LNCAP (cell line): ENCODE measurements at regions not wholly inside any gene's neighbourhood (a gene's known extent, or its start where the extent isn't known, plus 50 kb on each side); places are given as distances from the start of the nearest gene placed in this dataset.

Experiments used
- TF ChIP-seq, protein P1 (sequence below): fragments of 450-650 bp; IDR thresholded peaks from 2 replicates; pipeline ENCODE4 v1.5.1; 2017; ENCODE audit warnings: mild to moderate bottlenecking

DNA sequence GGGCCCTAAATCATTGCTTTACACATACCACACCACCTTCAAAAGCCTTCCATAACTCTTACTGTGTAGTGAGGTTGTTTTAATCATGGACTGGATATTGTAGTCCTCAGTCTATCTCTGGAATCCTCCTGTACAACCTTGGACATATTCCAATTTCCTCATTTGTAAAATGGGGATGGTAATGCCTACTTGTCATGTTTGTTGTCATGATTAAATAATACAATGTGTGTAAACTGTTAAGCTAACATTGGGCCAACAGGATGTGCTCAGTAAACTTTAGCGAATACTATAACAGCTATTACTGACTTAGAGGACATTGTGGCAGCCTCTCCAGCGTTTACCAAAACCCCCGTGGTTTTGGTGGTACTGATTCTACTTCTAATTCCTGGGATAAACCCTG is 74.7 kb upstream of the PTPRM start:
- TF ChIP-seq, protein P1, sequence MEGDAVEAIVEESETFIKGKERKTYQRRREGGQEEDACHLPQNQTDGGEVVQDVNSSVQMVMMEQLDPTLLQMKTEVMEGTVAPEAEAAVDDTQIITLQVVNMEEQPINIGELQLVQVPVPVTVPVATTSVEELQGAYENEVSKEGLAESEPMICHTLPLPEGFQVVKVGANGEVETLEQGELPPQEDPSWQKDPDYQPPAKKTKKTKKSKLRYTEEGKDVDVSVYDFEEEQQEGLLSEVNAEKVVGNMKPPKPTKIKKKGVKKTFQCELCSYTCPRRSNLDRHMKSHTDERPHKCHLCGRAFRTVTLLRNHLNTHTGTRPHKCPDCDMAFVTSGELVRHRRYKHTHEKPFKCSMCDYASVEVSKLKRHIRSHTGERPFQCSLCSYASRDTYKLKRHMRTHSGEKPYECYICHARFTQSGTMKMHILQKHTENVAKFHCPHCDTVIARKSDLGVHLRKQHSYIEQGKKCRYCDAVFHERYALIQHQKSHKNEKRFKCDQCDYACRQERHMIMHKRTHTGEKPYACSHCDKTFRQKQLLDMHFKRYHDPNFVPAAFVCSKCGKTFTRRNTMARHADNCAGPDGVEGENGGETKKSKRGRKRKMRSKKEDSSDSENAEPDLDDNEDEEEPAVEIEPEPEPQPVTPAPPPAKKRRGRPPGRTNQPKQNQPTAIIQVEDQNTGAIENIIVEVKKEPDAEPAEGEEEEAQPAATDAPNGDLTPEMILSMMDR, result no peak

DNA sequence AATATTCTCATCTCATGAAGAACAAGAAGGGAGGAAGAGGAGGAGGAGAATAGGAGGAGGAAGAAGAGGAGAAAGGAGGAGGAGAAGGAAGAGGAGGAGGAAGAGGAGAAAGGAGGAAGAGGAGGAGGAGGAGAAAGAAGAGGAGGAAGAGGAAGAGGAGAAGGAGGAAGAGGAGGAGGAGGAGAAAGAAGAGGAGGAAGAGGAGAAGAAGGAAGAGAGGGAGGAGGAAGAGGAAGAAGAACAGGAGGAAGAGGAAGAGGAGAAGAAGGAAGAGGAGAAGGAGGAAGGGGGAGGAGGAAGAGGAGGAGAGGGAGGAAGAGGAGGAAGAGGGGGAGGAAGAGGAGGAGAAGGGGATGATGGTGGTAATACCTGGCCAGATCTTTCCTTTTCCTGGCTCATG is 70.0 kb upstream of the PTPRM start:
- TF ChIP-seq, protein P1, result no peak

DNA sequence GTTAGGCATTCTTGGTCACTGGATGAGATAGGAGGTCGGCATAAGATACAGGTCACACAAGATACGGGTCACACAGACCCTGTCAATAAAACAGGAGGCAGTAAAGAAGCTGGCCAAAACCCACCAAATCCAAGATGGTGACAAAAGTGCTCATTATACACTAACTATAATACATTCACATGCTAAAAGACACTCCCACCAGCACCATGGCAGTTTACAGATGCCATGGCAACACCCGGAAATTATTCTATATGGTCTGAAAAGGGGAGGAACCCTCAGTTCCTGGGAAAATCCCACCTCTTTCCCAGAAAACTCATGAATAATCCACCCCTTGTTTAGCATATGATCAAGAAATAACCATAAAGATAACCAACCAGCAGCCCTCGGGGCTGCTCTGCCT is 56.0 kb upstream of the PTPRM start:
- TF ChIP-seq, protein P1, result no peak

DNA sequence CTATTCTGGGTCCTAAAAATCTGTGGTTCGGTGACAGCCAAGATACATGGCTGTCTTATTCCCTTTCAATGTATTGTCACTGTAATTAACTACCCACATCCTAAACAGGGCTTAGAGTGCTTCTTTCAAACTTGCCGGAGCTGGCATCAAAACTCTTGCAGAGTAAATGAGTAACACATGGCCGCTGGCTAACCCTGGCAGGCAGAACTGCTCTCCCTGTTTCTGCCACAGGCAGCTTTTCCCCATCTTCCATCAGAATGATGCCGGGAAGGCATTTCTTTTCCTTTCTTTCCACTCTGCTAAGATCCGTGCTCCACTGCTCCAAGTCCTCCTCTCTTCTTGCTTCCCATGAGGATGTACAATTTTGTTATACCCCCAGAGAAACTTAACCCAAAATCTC is 54.8 kb upstream of the PTPRM start:
- TF ChIP-seq, protein P1, result no peak

DNA sequence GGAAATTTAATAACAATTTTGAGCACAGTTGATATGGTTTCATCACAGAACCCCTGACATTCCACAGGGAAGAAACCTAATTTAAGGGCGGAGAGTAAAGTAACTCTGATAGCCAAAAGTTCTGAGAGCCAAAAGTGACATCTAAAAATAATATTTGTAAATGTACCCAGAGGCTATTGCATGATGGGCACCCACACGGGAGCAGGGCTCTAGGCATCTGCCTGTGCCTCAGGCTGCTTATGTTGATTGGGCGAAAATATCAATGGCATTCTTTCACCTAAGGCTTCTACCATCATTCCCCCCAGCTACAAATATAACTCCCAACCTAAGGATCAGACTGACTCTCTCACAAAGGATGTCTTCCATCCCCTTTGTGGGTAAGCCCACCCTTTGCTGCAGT is 54.1 kb upstream of the PTPRM start:
- TF ChIP-seq, protein P1, result no peak

DNA sequence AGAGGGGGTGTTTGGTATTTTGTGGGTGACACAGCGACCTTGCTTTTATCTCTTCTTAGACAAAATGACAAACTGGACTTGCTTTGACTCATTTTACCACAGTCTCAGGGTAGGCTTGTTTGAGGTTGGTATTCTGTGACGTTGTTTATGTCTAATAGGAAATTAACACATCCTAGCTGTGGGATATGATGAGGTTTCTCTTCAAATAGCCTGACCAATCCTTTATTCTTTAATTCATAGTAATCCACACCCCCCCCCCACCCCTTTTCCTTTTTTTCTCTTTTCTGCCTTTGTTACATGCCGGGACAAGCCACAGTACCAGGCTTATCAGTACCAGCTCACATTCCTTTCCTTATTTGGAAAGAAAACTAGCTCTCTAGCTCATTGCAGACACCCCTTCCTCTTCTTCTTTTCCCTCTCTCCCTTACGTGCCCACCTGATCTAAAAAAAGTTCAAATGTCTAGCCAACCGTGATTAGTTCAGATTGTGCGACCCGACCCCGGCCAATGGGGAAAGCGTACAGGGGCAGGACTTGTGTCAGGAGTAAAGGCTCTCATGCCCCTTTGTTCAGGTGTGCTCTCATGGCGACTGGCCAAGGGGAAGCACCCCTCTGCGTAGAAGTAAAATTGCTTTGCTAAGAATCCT is 52.2 kb upstream of the PTPRM start:
- TF ChIP-seq, protein P1, result no peak

DNA sequence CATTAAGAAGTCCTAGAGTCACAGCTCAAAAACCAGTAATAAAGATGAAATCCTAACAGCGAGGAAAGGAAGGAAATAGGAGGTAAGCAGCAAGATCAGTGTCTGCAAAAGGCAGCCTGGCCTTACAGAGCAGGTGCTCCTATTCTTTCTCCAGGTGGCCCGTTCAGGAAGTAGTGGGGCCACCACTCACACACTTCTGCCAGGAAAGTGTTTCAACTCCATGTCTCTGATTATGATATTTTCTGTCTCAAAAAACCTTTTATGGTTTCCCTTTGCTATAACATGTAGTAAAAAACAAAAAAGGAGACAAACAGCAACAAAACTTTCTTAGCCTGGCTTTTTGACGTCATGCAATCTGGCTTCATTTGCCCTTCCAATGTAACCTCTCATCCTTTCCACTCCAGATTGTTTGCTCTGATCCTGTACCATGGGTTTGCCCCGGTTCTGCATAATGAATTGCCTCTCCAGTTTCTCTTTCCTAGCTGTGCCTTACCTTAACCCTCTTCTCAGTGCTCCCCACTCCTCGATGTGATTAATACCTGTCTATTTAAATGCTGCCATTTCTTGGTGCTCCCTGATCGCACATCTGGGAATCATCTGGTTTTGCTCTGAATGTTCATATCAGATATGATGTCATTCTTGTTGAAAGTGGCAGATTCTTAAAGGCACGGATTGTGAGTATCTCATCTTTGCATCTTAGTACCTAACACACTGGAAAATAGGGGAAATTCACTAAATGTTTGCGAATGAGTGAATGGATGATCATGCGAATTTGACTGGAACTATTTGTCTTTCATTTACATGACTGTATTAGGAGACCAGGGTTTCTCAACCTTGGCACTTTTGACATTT is 50.6 kb upstream of the PTPRM start:
- TF ChIP-seq, protein P1, result no peak
